Smooth muscle cell (in vitro differentiated cells): ENCODE measurements at regions not wholly inside any gene's neighbourhood (a gene's known extent, or its start where the extent isn't known, plus 50 kb on each side); places are given as distances from the start of the nearest gene placed in this dataset.

Experiments
- DNase-seq: peaks from one replicate; lab custom pipeline; 2025; ENCODE audit not compliant: unreplicated experiment; lab: John Stamatoyannopoulos, UW
- H2AFZ ChIP-seq: fragments of 200-600 bp; sonication (generic); 2 replicates; pipeline ENCODE4 v1.6.0; 2016; ENCODE audit warnings: antibody characterized with exemption, low read depth, mild to moderate bottlenecking
- H3F3A ChIP-seq: fragments of 200-600 bp; sonication (generic); 2 replicates; pipeline ENCODE4 v1.6.0; 2017; ENCODE audit warnings: antibody characterized with exemption, low read depth
- H3K27ac ChIP-seq: fragments of 200-600 bp; sonication (generic); 2 replicates; pipeline ENCODE4 v1.5.1; 2016; ENCODE audit warnings: low read depth, mild to moderate bottlenecking
- H3K27me3 ChIP-seq: fragments of 200-600 bp; sonication (generic); 2 replicates; pipeline ENCODE4 v1.6.1; 2016; ENCODE audit warnings: low read depth, mild to moderate bottlenecking
- H3K36me3 ChIP-seq: fragments of 200-600 bp; sonication (generic); 2 replicates; pipeline ENCODE4 v1.5.1; 2016; ENCODE audit warnings: low read depth
- H3K4me1 ChIP-seq: fragments of 200-600 bp; sonication (generic); 2 replicates; pipeline ENCODE4 v1.5.1; 2016; ENCODE audit warnings: low read depth
- H3K4me2 ChIP-seq: fragments of 200-600 bp; sonication (generic); 2 replicates; pipeline ENCODE4 v1.6.0; 2016; ENCODE audit warnings: mild to moderate bottlenecking
- H3K4me3 ChIP-seq: fragments of 200-600 bp; sonication (generic); 2 replicates; pipeline ENCODE4 v1.5.1; 2016; ENCODE audit warnings: mild to moderate bottlenecking
- H3K79me2 ChIP-seq: fragments of 200-600 bp; sonication (generic); 2 replicates; pipeline ENCODE4 v1.6.0; 2016; ENCODE audit warnings: low read depth, mild to moderate bottlenecking
- H3K9ac ChIP-seq: fragments of 200-600 bp; sonication (generic); 2 replicates; pipeline ENCODE4 v1.6.0; 2016; ENCODE audit warnings: low read depth
- H3K9me3 ChIP-seq: fragments of 200-600 bp; sonication (generic); replicated peaks from 2 replicates; pipeline ENCODE4 v1.5.1; 2016; ENCODE audit warnings: low read depth
- H4K20me1 ChIP-seq: fragments of 200-600 bp; sonication (generic); 2 replicates; pipeline ENCODE4 v1.6.0; 2016; ENCODE audit warnings: low read depth
- CTCF ChIP-seq: fragments of 200-600 bp; sonication (generic); IDR thresholded peaks from 2 replicates; pipeline ENCODE4 v1.5.1; 2017; ENCODE audit warnings: borderline replicate concordance, mild to moderate bottlenecking, antibody characterized with exemption; ENCODE audit not compliant: insufficient read depth, poor library complexity, severe bottlenecking
- WGBS: methylation state at CpG from one replicate; pipeline ENCODE4 v1.1.7; 2016; ENCODE audit warnings: low lambda C conversion rate; 5-methylcytosine and 5-hydroxymethylcytosine counted together

- Histone ChIP-seq H3K9ac (no peak overlapping the region), H3K79me2 (no peaks in the 10 kb centered on the region), H4K20me1 (no peaks in the 10 kb centered on the region), H3F3A (no peaks in the 10 kb centered on the region), H3K4me1 (no peaks in the 10 kb centered on the region), H3K4me2 (no peak overlapping the region), H3K27me3 (no peaks in the 10 kb centered on the region), H2AFZ (no peak overlapping the region), H3K4me3 (no peak overlapping the region), H3K9me3 (no peaks in the 10 kb centered on the region), H3K36me3 (no peaks in the 10 kb centered on the region), H3K27ac (no peak overlapping the region)
- no peak for DNase-seq
- 83% methylated on average over 2 of the region's 2 CpGs for WGBS
- TF ChIP-seq CTCF, result no peak
Observed at GRCh38 chr21:14857529-14857928, 207.3 kb downstream of the NRIP1 start.

- H3K27me3 ChIP-seq, result no peaks in the 10 kb centered on the region
- no peaks in the 10 kb centered on the region for H3K9me3 ChIP-seq
- no peaks in the 10 kb centered on the region for H3K36me3 ChIP-seq
- no peak overlapping the region for H3K27ac ChIP-seq
- TF ChIP-seq CTCF, result no peak
- H2AFZ ChIP-seq, result no peak overlapping the region
- H3F3A ChIP-seq, result no peaks in the 10 kb centered on the region
- H3K9ac ChIP-seq, result no peak overlapping the region
- H3K79me2 ChIP-seq, result no peaks in the 10 kb centered on the region
- no peaks in the 10 kb centered on the region for H3K4me1 ChIP-seq
- H4K20me1 ChIP-seq, result no peaks in the 10 kb centered on the region
- no peak for DNase-seq
- H3K4me2 ChIP-seq, result no peak overlapping the region
- no peak overlapping the region for H3K4me3 ChIP-seq
Observed at GRCh38 chr21:14850394-14850793, 214.4 kb downstream of the NRIP1 start.

GRCh38 chr21:14846621-14847020 is 218.2 kb downstream of the NRIP1 start:
- no peaks in the 10 kb centered on the region for H3K79me2 ChIP-seq
- no peaks in the 10 kb centered on the region for H3K4me1 ChIP-seq
- H2AFZ ChIP-seq, result no peak overlapping the region
- TF ChIP-seq CTCF, result no peak
- no peaks in the 10 kb centered on the region for H3F3A ChIP-seq
- no peaks in the 10 kb centered on the region for H3K27me3 ChIP-seq
- no peak overlapping the region for H3K27ac ChIP-seq
- no peak overlapping the region for H3K9ac ChIP-seq
- H3K36me3 ChIP-seq, result no peaks in the 10 kb centered on the region
- H3K4me2 ChIP-seq, result no peak overlapping the region
- H3K4me3 ChIP-seq, result no peak overlapping the region
- no peak for DNase-seq
- peaks cover 4% of the 10 kb centered on the region for H3K9me3 ChIP-seq
- H4K20me1 ChIP-seq, result no peaks in the 10 kb centered on the region

- no peaks in the 10 kb centered on the region for H4K20me1 ChIP-seq
- H3K27me3 ChIP-seq, result no peaks in the 10 kb centered on the region
- H3K4me3 ChIP-seq, result no peak overlapping the region
- H3K36me3 ChIP-seq, result no peaks in the 10 kb centered on the region
- H2AFZ ChIP-seq, result no peak overlapping the region
- H3K27ac ChIP-seq, result no peak overlapping the region
- H3K9me3 ChIP-seq, result peaks cover 4% of the 10 kb centered on the region
- no peak overlapping the region for H3K9ac ChIP-seq
- DNase-seq, result no peak
- no peak for TF ChIP-seq CTCF
- H3F3A ChIP-seq, result no peaks in the 10 kb centered on the region
- H3K79me2 ChIP-seq, result no peaks in the 10 kb centered on the region
- H3K4me2 ChIP-seq, result no peak overlapping the region
- H3K4me1 ChIP-seq, result no peaks in the 10 kb centered on the region
Observed at GRCh38 chr21:14844001-14844400, 220.8 kb downstream of the NRIP1 start.
